ENCODE measurements at regions not wholly inside any gene's neighbourhood (a gene's known extent, or its start where the extent isn't known, plus 50 kb on each side); places are given as distances from the start of the nearest gene placed in this dataset.

GRCh38 chr22:48153726-48154125 lies 1391.3 kb downstream of the TBC1D22A start:
- TF ChIP-seq EZH2 (IDR thresholded peaks at IDR 0.05) (no peak), POLR2AphosphoS5 (IDR thresholded peaks at IDR 0.05; ENCODE audit: borderline replicate concordance, low read depth, low read length) (no peak), FOXP2 (optimal IDR thresholded peaks at IDR 0.05; ENCODE audit: control extremely low read depth, extremely low read length, insufficient read depth) (no peak)
